ENCODE measurements at regions not wholly inside any gene's neighbourhood (a gene's known extent, or its start where the extent isn't known, plus 50 kb on each side); places are given as distances from the start of the nearest gene placed in this dataset.
"Not testable (repeated sequence)": the region's sequence is repeated elsewhere in the genome, so short reads cannot be mapped to it uniquely, and the experiment has no call there.

DNA sequence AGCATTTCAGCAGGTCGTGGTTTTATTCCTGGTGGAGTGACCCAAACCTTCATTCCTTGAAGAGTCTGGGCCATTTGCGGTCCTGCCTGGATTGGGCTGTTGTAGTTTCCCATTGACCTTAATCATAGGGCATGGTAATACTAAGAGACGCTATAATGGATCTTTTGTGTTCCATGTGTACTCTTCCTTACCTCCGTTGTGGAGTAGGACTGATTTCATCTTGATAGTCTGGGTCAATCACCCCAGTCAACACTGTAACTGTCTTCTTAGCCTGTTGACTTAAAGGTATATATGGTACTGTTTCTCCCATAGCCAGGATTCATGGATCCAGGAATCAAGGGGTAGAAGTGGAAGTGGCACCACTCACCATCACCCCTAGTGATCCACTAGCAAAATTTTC is 643.6 kb downstream of the PLOD2 start:
- TF ChIP-seq POLR2A (IDR thresholded peaks at IDR 0.05) = not testable (repeated sequence)
- TF ChIP-seq, protein P1, sequence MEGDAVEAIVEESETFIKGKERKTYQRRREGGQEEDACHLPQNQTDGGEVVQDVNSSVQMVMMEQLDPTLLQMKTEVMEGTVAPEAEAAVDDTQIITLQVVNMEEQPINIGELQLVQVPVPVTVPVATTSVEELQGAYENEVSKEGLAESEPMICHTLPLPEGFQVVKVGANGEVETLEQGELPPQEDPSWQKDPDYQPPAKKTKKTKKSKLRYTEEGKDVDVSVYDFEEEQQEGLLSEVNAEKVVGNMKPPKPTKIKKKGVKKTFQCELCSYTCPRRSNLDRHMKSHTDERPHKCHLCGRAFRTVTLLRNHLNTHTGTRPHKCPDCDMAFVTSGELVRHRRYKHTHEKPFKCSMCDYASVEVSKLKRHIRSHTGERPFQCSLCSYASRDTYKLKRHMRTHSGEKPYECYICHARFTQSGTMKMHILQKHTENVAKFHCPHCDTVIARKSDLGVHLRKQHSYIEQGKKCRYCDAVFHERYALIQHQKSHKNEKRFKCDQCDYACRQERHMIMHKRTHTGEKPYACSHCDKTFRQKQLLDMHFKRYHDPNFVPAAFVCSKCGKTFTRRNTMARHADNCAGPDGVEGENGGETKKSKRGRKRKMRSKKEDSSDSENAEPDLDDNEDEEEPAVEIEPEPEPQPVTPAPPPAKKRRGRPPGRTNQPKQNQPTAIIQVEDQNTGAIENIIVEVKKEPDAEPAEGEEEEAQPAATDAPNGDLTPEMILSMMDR (IDR thresholded peaks at IDR 0.05) = not testable (repeated sequence)
